Fibroblast of lung (primary cell): ENCODE measurements at regions not wholly inside any gene's neighbourhood (a gene's known extent, or its start where the extent isn't known, plus 50 kb on each side); places are given as distances from the start of the nearest gene placed in this dataset.

Experiments used
- DNase-seq, 2 donors: peaks; one replicate each; pipeline versions ENCODE4 v3.0.0 to v3.0.0-alpha.2; 2010; ENCODE audit warnings: low read depth in 2 of 2
- H2AFZ ChIP-seq: 2 replicates; pipeline ENCODE4 v1.5.1; 2012; ENCODE audit warnings: low read length, control low read depth, inconsistent platforms
- H3K27ac ChIP-seq: 2 replicates; pipeline ENCODE4 v1.5.1; 2011; ENCODE audit warnings: low read length, control low read depth; ENCODE audit not compliant: insufficient read depth
- H3K27me3 ChIP-seq: 2 replicates; pipeline ENCODE4 v1.5.1; 2011; ENCODE audit warnings: mild to moderate bottlenecking, low read length; ENCODE audit not compliant: control insufficient read depth, insufficient read depth
- H3K36me3 ChIP-seq: 2 replicates; pipeline ENCODE4 v1.5.1; 2011; ENCODE audit warnings: low read length; ENCODE audit not compliant: control insufficient read depth, insufficient read depth
- H3K4me1 ChIP-seq: 2 replicates; pipeline ENCODE4 v1.5.1; 2011; ENCODE audit warnings: low read length; ENCODE audit not compliant: control insufficient read depth, insufficient read depth; ENCODE audit errors: extremely low read depth
- H3K4me2 ChIP-seq: 2 replicates; pipeline ENCODE4 v1.5.1; 2011; ENCODE audit warnings: low read length, control low read depth; ENCODE audit not compliant: insufficient read depth; ENCODE audit errors: extremely low read depth
- H3K4me3 ChIP-seq, 4 experiments: fragments of 200-600 bp in 1 of 4; sonication (generic) in 1 of 4; replicated peaks in 1 of 4; 2 replicates each; pipeline ENCODE4 v1.5.1; 2011 to 2016; ENCODE audit warnings: low read length in 4 of 4, low read depth in 3 of 4, mild to moderate bottlenecking in 3 of 4, control low read depth in 2 of 4, inconsistent platforms in 1 of 4, mixed read lengths in 1 of 4; ENCODE audit not compliant: insufficient read depth in 1 of 4; ENCODE audit errors: control extremely low read depth in 1 of 4
- H3K79me2 ChIP-seq: 2 replicates; pipeline ENCODE4 v1.5.1; 2012; ENCODE audit warnings: mild to moderate bottlenecking, low read length, inconsistent platforms; ENCODE audit not compliant: control insufficient read depth, insufficient read depth
- H3K9ac ChIP-seq: 2 replicates; pipeline ENCODE4 v1.5.1; 2011; ENCODE audit warnings: mild to moderate bottlenecking, low read length, control low read depth; ENCODE audit not compliant: insufficient read depth
- H3K9me3 ChIP-seq: 2 replicates; pipeline ENCODE4 v1.5.1; 2012; ENCODE audit warnings: low read depth, low read length; ENCODE audit not compliant: control insufficient read depth, insufficient read depth
- H4K20me1 ChIP-seq: 2 replicates; pipeline ENCODE4 v1.5.1; 2011; ENCODE audit warnings: low read length; ENCODE audit not compliant: control insufficient read depth, insufficient read depth; ENCODE audit errors: extremely low read depth
- CTCF ChIP-seq, 2 donors: IDR thresholded peaks in 1 of 2; conservative IDR thresholded peaks in 1 of 2; 1 replicate in 1 of 2; 2 replicates in 1 of 2; pipeline ENCODE4 v1.5.1; 2011 to 2012; ENCODE audit warnings: low read length in 2 of 2, control low read depth in 1 of 2, inconsistent platforms in 1 of 2, low read depth in 1 of 2, mild to moderate bottlenecking in 1 of 2
- EZH2 ChIP-seq: IDR thresholded peaks from 2 replicates; pipeline ENCODE4 v1.5.1; 2012; ENCODE audit warnings: low read length, control low read depth, mild to moderate bottlenecking; ENCODE audit errors: missing control alignments

- no peak overlapping the region for H3K4me3 ChIP-seq
- TF ChIP-seq EZH2 (no peak), CTCF (conservative IDR thresholded peaks at IDR 0.05 in 1 of 2, IDR thresholded peaks at IDR 0.05 in 1 of 2; ENCODE audit: low read depth in 1 of 2, low read length in 2 of 2) (no peak)
- no peaks in the 10 kb centered on the region for H3K36me3 ChIP-seq
- no peak overlapping the region for H3K4me2 ChIP-seq
- no peak for DNase-seq
- no peaks in the 10 kb centered on the region for H3K27me3 ChIP-seq
- H3K9me3 ChIP-seq: no peaks in the 10 kb centered on the region
- no peak overlapping the region for H3K9ac ChIP-seq
- no peaks in the 10 kb centered on the region for H3K79me2 ChIP-seq
- H3K27ac ChIP-seq: no peak overlapping the region
- no peak overlapping the region for H2AFZ ChIP-seq
- H4K20me1 ChIP-seq: no peaks in the 10 kb centered on the region
- H3K4me1 ChIP-seq: no peaks in the 10 kb centered on the region
Observed at GRCh38 chrX:87846956-87847355, 329.4 kb downstream of the KLHL4 start.

- H3K79me2 ChIP-seq: no peaks in the 10 kb centered on the region
- H3K27ac ChIP-seq: no peak overlapping the region
- TF ChIP-seq CTCF (conservative IDR thresholded peaks at IDR 0.05 in 1 of 2, IDR thresholded peaks at IDR 0.05 in 1 of 2; ENCODE audit: low read depth in 1 of 2, low read length in 2 of 2) (no peak), EZH2 (no peak)
- H4K20me1 ChIP-seq: no peaks in the 10 kb centered on the region
- H3K4me2 ChIP-seq: no peak overlapping the region
- H3K9ac ChIP-seq: no peak overlapping the region
- no peak for DNase-seq
- H3K36me3 ChIP-seq: no peaks in the 10 kb centered on the region
- no peaks in the 10 kb centered on the region for H3K9me3 ChIP-seq
- H2AFZ ChIP-seq: no peak overlapping the region
- H3K4me1 ChIP-seq: no peaks in the 10 kb centered on the region
- H3K27me3 ChIP-seq: no peaks in the 10 kb centered on the region
- H3K4me3 ChIP-seq: no peak overlapping the region
Observed at GRCh38 chrX:87873347-87873941, 355.8 kb downstream of the KLHL4 start.

GRCh38 chrX:87874043-87874442 is 356.4 kb downstream of the KLHL4 start:
- DNase-seq: no peak
- TF ChIP-seq EZH2 (no peak), CTCF (conservative IDR thresholded peaks at IDR 0.05 in 1 of 2, IDR thresholded peaks at IDR 0.05 in 1 of 2; ENCODE audit: low read depth in 1 of 2, low read length in 2 of 2) (no peak)
- H3K9me3 ChIP-seq: no peaks in the 10 kb centered on the region
- H2AFZ ChIP-seq: no peak overlapping the region
- H3K36me3 ChIP-seq: no peaks in the 10 kb centered on the region
- no peaks in the 10 kb centered on the region for H3K27me3 ChIP-seq
- H4K20me1 ChIP-seq: no peaks in the 10 kb centered on the region
- H3K79me2 ChIP-seq: no peaks in the 10 kb centered on the region
- H3K4me3 ChIP-seq: no peak overlapping the region
- H3K4me1 ChIP-seq: no peaks in the 10 kb centered on the region
- H3K9ac ChIP-seq: no peak overlapping the region
- H3K27ac ChIP-seq: no peak overlapping the region
- no peak overlapping the region for H3K4me2 ChIP-seq
